KBM-7 (cell line): ENCODE measurements at regions not wholly inside any gene's neighbourhood (a gene's known extent, or its start where the extent isn't known, plus 50 kb on each side); places are given as distances from the start of the nearest gene placed in this dataset.

ENCODE experiments used
- DNase-seq: peaks from one replicate; pipeline ENCODE4 v3.0.0-alpha.2; 2015
- in situ Hi-C: fragments of 300-500 bp; cut with MboI; formaldehyde crosslinking; loops from 2 replicates; pipeline ENCODE4 v1.14.3; 2020; ENCODE audit warnings: low sequenced_read_pairs, low pct_unique_long_range_greater_than_20kb, mixed read lengths

DNA sequence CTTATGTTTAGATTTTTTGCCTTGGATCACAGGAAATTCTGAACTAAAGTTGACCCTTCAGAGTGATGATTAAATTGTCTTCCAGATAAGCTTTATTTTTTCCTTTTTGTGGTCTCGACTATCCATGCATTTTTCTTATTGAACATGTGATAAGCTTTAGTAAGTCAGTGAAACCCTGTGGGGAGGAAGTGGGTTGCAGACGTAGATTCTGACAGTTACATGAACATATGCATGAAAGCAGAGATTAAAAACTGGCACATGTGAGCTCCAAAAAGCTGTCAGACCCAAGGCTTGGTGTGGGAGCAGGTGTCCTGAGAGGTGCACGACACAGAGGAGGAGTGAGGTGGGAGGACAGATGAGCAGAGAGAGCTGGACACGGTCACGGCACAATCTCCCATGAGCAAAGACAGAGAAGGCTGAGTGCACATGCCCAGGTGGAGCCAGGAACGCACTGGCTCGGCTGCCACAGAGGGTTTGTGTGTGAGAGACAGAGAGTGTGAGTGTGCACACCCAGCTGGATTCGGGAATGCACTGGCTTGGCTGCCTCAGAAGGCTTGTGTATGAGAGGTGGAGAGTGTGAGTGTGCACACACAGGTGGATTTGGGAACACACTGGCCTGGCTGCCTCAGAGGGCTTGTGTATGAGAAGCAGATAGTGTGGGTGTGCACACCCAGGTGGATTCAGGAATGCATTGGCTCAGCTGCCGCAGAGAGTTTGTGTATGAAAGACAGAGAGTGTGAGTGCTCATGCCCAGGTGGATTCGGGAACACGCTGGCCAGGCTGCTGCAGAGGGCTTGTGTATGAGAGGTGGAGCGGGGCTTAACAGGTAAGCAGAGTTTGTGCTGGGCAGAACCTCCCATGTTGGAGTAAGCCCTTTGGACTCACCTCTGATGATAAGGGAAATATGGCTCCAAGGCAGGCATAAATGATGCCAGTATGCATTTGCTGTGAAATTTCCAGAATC, 849.1 kb upstream of the SALL3 start:
- in situ Hi-C loops = no loop called here

DNA sequence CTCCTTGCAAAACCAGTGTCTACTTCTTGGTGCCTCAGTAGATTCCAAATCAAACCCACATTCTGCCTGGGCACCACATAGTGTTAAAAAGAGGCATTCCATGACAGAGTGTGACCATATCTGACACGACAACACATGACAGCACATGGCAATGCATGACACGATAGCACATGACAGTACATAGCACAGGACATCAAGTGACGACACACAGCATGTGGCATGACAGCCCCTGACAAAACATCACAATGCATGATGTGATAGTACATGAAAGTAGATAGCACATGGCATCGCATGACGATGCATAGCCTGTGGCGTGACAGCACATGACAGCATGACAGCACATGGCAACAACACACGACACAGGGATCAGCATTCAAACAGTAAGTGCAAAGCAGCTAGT, 845.9 kb upstream of the SALL3 start:
- DNase-seq = no peak
- in situ Hi-C loops = no loop called here

More for the DNA sequence above, 849.1 kb upstream of the SALL3 start:
- DNase-seq = no peak

DNA sequence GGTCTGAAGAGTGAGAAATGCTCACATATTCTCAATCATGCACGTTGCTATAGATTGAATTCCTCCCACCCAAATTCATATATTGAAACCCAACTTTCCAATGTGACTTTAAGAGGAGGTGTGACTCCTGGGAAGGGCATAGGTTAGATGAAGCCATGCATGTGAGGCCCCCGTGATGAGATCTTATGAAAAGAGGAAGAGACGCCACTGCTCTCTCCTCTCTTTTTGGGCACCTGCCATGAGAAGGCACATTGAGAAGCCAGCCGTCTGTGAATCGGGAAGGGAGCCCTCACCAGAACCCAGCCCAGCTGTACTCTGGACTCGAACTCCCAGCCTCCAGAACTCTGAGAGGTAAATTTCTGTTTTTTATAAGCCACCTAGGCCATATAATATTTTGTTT, 842.6 kb upstream of the SALL3 start:
- DNase-seq = no peak
- in situ Hi-C loops = no loop called here

DNA sequence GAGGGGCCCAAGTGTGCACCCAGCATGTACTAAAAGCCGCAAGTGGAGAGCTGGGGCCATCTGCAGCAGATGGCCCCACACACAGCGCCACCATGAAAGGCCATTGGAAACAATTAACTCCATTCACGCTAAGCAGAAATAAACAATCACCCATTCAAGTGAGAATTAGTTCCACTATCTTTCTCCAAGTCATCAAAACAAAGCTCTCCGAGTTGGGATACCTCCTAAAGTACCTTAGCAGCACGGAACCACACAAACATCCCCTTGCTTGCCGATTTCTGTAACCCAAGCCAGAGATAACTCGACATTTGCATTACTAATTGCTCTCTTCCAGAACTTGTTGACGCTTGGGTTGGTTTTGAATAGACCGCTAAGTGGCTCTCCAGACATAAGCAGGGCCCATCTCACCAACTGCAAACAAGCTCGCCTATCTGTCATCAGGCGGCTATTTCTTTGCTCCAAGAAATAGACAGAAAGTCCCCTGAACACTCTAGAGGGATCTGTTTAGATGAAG, 840.6 kb upstream of the SALL3 start:
- DNase-seq = no peak
- in situ Hi-C loops = no loop called here

DNA sequence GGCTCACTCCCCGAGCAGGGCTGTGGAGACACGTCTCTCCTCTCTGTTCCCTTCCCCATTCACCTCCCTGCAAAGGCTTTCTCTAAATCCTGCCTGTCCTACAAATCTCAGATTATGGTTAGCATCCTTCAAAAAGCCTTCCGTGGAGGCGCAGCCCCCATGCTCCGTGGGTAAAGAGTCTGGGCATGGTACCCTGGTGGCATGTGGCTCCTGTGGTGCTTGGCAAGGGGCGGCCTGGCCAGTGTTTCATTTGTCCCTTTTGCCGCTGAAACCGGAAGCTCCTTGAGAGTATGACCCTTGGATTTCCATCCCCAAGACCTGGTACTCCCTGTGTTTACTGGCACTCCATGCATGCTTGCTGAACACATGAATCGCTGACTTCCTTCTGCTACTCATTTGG, 839.3 kb upstream of the SALL3 start:
- no peak for DNase-seq
- in situ Hi-C loops = no loop called here

DNA sequence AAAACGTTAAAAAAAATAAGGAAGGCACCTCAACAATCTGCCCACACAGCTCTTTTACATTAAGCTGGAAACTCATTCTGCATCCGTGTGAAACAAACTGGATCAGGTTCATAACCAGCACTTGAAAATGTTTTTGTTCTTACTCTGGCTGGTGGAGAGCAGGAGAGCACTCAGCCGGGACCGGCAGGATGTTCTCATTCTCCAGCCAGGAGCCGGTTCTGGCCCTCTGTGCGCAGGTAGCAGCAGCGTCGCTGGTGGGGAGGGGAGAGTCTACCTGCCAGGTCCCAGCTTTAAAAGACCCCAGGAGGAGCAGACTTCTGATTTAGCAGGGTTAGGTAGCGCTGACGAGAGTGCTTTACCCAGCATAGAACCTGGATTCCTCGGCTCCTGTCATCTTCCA, 834.9 kb upstream of the SALL3 start:
- DNase-seq = no peak
- in situ Hi-C loops = no loop called here

DNA sequence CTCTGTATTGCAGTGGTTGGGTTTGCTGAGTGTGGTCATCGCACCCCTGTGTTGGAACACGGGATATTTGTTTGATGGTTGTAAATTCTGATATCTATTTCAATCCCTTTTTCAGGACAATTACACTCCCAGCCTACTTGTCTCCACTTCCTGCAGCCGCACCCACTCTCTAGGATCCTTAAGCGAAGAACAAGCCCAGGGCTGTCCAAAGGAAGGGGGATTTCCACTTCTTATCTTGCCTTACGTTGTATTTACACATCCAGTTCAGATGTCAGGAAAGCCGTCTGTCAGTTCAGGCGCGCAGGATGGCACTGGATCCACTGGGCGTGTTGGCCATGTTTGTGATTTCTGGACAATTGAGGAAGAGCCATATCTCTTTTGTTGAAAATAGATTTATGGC, 834.5 kb upstream of the SALL3 start:
- no peak for DNase-seq

DNA sequence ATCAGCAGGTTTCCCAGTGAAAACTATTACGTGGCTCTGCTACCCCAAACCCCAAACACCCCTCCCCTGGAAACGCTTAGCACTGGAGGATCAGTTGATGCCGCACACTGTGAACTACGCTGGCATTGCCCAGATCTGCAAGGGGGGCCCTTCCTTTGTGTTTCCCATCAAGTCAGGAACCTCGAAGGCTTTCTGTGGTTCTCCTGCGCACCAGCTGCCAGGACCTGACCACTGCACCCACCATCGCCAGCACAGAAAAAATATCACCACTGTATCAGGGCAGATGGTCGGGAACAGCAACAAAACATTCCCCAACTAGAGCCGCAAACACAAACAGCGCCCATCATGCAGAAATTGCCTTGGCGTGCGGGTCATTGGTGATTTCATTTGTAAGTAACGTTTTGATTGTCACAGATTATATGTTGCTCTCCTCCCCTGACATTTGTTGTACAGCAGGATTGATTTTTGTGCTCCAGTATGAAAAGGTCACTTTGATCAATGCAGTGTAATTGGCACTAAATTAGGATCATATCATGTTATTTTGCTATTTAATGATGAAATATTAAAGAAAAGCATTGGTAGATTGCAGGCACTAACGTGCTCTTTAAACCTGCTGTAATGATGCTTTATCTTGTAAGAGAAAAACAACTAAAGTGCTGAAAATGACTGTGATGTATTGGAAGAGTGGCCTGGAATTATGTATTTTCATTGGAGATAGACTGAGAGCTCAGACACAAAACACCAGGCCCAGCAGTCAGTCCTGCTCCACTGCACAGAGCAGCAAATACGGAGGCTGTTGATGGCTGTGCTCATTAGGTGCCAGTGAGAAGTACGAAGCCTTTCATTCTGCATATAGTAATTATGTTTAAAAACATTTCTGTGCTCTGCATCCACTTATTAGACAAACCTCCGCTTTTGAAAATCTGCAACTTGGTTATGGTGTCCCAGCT, 833.2 kb upstream of the SALL3 start:
- in situ Hi-C loops = no loop called here
- DNase-seq = no peak

More for the DNA sequence above, 834.5 kb upstream of the SALL3 start:
- in situ Hi-C loops = no loop called here

DNA sequence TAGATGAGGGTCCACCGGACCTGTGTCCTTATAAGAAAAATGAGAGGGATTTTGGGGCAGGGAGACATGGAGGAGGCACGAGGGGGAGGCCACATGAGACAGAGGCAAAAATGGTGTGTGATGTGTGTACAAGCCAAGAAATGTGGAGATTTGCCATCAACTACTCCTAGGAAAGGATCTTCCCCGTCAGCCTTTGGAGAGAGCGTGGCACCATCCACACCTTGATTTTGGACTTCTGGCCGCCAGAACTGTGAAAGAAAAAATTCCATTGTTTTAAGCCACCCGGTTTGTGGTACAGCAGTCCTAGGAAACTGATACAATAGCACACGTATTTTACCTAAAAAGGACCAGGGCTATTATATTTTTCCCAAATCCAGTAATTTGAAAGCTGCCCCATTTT, 829.0 kb upstream of the SALL3 start:
- no peak for DNase-seq
- in situ Hi-C loops = no loop called here

DNA sequence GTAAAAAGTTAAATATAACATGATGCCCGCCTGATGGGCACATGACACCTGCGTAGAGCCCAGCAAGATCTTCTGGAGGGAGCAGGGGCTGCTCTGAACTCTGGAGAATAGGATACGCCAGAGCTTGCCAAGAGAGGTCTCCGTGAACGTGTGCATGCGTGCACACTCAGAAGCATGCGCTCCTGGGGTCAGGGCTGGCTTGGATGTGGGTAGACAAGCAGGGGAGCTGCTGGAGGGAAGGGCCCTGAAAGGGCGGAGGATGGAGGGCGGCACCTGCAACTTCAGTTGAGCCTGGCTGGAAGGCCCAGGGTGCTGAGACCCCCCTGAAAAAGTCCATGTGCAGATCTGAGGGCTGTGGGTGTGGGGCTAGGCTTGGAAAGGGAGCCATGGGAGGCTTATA, 828.4 kb upstream of the SALL3 start:
- DNase-seq = no peak
- in situ Hi-C loops = no loop called here

DNA sequence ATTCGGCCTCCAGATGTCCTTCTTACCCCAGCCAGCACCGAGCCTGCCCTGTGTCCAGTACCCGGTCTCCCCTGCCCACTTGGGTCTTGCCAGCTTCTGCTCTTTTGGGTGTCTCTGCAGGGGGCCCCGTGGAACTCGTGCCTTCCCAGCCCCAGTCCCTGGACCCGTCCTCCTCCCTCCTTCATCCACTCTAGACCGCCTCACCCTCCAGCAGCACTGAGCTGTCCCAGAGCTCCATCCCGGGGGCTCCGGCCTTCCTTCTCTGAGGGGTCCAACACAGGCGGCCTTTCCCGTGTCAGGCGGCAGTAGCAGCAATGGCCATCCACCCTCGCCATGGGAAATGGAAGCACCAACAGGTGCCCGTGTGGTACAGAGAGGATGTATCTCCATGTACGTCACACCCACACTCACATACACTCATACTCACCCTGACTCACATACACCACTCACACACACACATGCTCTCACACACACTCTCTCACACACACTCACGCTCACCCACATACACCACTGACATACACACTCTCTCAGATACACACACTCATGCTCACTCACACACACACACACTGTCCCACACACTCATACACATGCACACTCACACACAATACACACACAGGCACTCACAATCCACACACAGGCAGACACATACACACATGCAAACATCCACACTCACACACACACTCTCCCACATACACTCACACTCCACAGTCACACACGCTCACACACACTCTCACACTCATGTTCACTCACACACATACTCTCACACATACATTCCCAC, 827.5 kb upstream of the SALL3 start:
- in situ Hi-C loops = no loop called here
- DNase-seq = no peak

DNA sequence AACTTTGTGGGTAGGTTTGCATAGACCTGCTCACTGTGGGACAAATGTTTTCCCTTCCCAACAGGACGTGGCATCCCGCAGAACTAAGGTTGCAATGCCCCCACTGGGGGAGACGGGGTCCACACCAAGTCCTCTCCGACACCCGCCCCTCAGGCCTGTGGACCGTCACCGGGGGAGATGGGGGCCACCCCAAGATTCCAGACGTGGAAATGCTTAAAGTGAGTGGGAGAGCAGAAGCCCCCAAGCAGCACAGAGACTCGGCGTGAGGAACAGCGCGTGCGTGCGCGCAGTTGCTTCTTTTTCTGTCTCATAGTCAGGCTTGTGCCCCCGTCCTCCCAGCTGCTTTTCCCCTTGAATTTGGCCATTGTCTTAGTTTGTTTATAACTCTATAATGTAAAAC, 826.3 kb upstream of the SALL3 start:
- in situ Hi-C loops = no loop called here

DNA sequence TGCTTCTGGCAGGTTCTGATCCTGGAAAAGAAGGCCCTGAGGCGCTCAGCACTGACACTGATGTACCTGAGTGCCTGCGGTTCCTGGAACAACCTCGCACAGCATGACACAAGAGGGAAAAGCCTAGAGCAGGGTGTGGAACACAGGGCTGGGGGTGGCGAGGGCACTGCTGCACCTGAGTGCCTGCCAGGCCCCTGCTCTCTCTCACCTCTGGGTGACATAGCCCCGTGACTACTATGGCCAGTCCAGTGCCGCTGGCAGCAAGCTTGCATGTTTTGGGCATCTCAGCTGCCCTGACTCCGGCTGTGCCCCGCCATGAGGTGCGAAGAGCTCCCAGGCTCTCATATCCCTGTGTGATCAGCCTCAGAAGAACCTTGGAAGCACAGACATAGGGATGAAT, 825.2 kb upstream of the SALL3 start:
- in situ Hi-C loops = no loop called here
- DNase-seq = no peak

More for the DNA sequence above, 826.3 kb upstream of the SALL3 start:
- no peak for DNase-seq

DNA sequence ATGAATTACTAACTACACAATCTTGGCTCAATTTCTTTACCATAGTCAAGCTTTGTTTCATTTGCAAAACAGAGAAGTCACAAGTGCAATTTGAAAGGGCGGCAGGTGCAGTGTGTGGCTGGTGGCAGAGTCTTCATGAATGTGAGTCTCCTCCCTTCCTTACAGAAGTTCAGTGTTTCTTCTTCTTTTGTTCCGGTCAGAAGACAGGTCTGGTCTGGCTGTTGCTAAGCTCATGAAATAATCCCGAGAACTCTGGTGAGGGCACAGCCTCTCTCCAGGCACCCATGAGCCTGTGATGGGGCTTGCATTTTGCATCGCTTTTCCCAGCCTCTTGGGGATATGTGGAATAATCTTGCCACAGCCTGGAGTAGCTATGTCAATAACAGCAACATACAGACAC, 824.8 kb upstream of the SALL3 start:
- no peak for DNase-seq
- in situ Hi-C loops = no loop called here

DNA sequence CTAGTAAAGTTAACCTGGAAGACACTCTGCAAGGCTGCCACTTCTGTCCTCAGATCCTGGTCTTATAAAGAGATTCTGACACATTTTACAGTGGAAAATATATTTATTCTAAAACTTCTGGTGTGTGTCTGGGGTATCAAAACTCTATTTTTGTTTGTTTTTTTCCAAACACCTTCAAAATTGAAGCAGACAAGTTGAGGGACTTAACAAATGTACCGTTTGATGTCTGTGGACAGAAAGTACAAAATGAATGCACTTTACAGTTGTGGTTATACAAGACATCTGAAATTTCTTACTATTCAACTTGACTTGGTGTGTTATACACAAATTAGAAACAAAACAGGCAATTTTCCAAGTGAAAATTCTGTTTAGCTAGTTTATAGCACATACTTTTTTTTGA, 823.2 kb upstream of the SALL3 start:
- DNase-seq = no peak
- in situ Hi-C loops = no loop called here

DNA sequence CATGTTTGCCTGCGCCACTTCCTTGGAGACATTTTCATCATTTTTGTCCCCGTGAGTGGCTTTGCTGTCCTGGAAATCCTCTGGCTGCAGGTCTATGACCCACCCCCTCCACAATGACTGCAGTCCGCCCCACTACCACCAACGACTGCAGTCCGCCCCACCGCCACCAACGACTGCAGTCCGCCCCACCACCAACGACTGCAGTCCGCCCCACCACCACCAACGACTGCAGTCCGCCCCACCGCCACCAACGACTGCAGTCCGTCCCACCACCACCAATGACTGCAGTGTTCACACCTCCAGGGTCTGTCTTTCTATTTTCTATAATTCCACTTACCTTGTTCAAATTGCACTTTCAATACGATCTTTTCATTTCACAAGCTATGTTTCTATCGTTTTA, 820.7 kb upstream of the SALL3 start:
- in situ Hi-C loops = no loop called here
- DNase-seq = no peak

DNA sequence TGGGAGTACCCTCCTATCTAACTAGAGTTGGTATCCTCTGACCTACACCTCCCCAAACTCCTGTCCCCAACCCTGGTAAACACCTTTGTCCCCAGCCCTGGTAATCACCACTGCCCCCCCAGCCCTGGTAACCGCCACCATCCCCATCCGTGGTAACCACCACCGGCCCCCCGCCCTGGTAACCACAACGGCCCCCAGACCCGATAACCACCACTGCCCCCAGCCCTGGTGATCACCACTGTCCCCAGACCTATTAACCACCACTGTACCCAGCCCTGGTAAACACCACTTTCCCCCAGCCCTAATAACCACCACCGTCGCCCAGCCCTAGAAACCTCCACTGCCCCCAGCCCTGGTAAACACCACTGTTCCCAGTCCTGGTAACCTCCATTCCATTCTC, 820.2 kb upstream of the SALL3 start:
- in situ Hi-C loops = no loop called here
- no peak for DNase-seq

DNA sequence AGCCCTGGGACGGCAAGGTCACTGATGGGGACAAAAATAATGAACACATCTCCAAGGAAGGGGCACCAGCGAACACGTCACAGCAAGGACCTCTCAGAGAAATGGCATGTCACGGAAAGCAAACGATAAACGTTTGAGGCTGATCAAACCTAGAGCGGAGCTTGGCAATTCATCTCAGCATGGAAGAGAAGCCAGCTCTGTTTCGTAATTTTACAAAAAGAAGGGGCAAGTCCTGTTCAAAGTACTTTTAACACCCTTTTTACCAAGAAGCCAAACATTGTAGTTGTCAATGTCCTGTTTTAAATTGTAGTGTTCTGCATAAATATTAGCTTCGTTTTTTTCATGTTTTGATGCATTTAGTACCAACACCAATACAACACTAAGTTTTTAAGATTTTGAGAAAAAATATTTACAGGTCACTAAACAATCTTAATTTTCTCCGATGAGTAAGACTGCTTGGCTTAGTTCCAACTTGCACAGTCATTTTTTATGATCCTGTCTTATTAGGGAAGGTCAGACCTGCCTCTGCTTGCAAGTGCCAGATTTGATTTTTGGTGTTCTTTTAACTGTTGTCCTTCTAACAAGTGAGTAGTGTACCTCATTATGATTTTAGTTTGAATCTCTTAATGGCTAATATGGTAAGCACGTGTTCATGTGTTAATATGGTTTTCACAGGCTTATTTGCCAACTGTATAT, 818.5 kb upstream of the SALL3 start:
- DNase-seq = no peak
- in situ Hi-C loops = no loop called here

DNA sequence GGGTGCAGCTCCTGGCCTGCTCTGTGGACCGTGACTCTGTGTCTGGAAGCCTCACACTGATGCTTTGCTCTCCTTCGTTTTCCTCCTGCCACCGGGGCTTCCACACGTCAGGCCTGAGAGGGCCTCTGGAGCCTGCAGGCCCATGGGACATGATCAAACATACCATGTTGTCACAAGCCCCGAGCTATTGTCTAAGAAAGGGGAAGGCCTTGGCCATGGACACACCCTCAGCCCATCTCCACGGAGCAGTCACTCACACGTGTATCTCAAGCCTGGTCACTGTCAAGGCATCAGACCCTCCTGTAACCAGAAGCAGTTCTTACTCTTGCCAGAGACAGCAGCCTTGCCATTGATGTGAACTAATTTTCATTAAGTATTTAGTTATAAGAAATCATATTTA, 814.1 kb upstream of the SALL3 start:
- DNase-seq = no peak
- in situ Hi-C loops = no loop called here
